ENCODE measurements at regions not wholly inside any gene's neighbourhood (a gene's known extent, or its start where the extent isn't known, plus 50 kb on each side); places are given as distances from the start of the nearest gene placed in this dataset.

DNA sequence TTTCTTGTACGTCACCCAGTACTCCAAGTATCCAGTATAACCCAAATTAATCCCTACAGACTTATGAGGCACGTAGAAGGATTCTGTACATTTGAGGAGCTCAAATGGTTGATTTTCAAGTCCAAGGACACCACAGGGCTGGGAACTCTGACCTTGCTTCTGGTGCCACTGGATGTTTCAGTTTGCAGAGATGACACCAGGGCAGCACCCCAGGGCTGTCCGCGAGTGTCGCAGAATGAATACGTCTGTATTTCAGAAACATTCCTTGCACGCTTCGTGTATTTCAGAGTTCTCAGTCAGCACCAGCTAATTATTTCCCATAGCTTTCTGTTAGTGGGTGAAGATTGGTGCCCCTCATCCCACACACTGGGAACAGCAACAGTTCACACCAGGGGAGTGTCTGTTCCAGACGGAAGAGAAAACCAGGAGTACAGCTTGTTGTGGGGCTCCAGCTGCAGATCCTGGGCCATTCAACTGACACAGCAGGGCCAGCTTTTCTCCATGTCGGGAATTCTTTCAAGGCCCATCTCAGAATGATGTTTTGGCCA is 159.2 kb downstream of the RHOU start:
- no peak overlapping the region for H3K4me3 ChIP-seq (IDR thresholded peaks at IDR 0.05; ENCODE audit: insufficient read depth, low read depth, low read length)

DNA sequence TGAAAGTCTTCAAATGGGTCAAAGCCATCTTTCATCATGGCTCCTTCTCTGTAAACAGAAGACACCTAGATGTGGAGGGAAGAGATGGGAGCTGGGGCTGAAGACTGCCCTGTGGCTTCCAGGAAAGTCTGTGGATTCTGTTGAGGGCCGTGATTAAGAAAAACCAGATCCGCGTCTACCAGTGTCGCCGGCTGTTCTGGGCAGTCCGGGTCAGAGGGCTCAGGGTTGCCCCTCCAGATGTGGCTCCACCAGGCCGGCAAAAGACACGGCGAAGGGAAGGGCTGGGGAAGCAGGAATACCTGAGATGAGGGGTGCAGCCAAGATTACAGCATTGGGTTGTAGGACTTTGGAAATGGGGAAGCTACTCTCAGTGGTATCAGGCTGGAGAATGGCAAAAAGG is 162.6 kb downstream of the RHOU start:
- TF ChIP-seq, protein P1, sequence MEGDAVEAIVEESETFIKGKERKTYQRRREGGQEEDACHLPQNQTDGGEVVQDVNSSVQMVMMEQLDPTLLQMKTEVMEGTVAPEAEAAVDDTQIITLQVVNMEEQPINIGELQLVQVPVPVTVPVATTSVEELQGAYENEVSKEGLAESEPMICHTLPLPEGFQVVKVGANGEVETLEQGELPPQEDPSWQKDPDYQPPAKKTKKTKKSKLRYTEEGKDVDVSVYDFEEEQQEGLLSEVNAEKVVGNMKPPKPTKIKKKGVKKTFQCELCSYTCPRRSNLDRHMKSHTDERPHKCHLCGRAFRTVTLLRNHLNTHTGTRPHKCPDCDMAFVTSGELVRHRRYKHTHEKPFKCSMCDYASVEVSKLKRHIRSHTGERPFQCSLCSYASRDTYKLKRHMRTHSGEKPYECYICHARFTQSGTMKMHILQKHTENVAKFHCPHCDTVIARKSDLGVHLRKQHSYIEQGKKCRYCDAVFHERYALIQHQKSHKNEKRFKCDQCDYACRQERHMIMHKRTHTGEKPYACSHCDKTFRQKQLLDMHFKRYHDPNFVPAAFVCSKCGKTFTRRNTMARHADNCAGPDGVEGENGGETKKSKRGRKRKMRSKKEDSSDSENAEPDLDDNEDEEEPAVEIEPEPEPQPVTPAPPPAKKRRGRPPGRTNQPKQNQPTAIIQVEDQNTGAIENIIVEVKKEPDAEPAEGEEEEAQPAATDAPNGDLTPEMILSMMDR (conservative IDR thresholded peaks at IDR 0.05; ENCODE audit: low read depth, low read length) = no peak
- no peak overlapping the region for H3K27ac ChIP-seq
- H3K9ac ChIP-seq = no peak overlapping the region
- H2AFZ ChIP-seq (ENCODE audit: low read depth) = no peak overlapping the region
- no peak overlapping the region for H3K4me3 ChIP-seq (IDR thresholded peaks at IDR 0.05; ENCODE audit: insufficient read depth, low read depth, low read length)
- H3K36me3 ChIP-seq (ENCODE audit: insufficient read depth) = no peaks in the 10 kb centered on the region
- H3K4me2 ChIP-seq = no peak overlapping the region
- H4K20me1 ChIP-seq (ENCODE audit: insufficient read depth) = no peaks in the 10 kb centered on the region
- H3K4me1 ChIP-seq (ENCODE audit: low read depth, poor library complexity, severe bottlenecking) = no peaks in the 10 kb centered on the region
- H3K27me3 ChIP-seq (ENCODE audit: insufficient read depth, low read depth) = no peaks in the 10 kb centered on the region
- no peaks in the 10 kb centered on the region for H3K79me2 ChIP-seq (ENCODE audit: insufficient read depth, low read depth)

More for the DNA sequence above, 159.2 kb downstream of the RHOU start:
- Histone ChIP-seq H2AFZ (ENCODE audit: low read depth) (no peak overlapping the region), H3K4me1 (ENCODE audit: low read depth, poor library complexity, severe bottlenecking) (no peaks in the 10 kb centered on the region), H3K79me2 (ENCODE audit: insufficient read depth, low read depth) (no peaks in the 10 kb centered on the region), H3K36me3 (ENCODE audit: insufficient read depth) (no peaks in the 10 kb centered on the region), H4K20me1 (ENCODE audit: insufficient read depth) (no peaks in the 10 kb centered on the region), H3K27ac (no peak overlapping the region), H3K9ac (no peak overlapping the region), H3K27me3 (ENCODE audit: insufficient read depth, low read depth) (no peaks in the 10 kb centered on the region), H3K4me2 (no peak overlapping the region)
- TF ChIP-seq, protein P1 (conservative IDR thresholded peaks at IDR 0.05; ENCODE audit: low read depth, low read length) = no peak

DNA sequence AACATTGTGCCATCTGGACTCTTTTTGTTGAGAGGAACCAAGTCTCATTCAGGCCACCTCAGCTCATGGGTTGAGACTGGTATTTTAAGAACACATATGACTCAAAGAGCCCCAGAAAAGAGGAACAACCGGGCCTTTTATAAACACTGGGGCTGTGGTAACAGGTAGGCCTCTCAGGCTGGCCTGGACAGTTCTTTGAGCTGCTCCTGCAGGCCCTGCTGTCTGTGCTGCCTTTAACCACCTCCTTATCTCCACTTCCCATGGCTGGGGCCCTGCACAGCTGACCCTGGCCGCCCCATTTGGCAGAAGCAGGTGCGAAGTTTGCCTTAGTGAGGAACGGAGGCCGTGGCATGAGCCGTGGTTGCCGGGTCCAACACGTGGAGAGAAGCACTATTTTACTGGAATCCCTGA is 163.3 kb downstream of the RHOU start:
- H2AFZ ChIP-seq (ENCODE audit: low read depth) = no peak overlapping the region
- H4K20me1 ChIP-seq (ENCODE audit: insufficient read depth) = no peaks in the 10 kb centered on the region
- H3K36me3 ChIP-seq (ENCODE audit: insufficient read depth) = no peaks in the 10 kb centered on the region
- TF ChIP-seq, protein P1 (conservative IDR thresholded peaks at IDR 0.05; ENCODE audit: low read depth, low read length) = no peak
- no peak overlapping the region for H3K4me2 ChIP-seq
- H3K9ac ChIP-seq = no peak overlapping the region
- H3K4me3 ChIP-seq (IDR thresholded peaks at IDR 0.05; ENCODE audit: insufficient read depth, low read depth, low read length) = no peak overlapping the region
- no peak overlapping the region for H3K27ac ChIP-seq
- no peaks in the 10 kb centered on the region for H3K79me2 ChIP-seq (ENCODE audit: insufficient read depth, low read depth)
- H3K27me3 ChIP-seq (ENCODE audit: insufficient read depth, low read depth) = no peaks in the 10 kb centered on the region
- H3K4me1 ChIP-seq (ENCODE audit: low read depth, poor library complexity, severe bottlenecking) = no peaks in the 10 kb centered on the region

DNA sequence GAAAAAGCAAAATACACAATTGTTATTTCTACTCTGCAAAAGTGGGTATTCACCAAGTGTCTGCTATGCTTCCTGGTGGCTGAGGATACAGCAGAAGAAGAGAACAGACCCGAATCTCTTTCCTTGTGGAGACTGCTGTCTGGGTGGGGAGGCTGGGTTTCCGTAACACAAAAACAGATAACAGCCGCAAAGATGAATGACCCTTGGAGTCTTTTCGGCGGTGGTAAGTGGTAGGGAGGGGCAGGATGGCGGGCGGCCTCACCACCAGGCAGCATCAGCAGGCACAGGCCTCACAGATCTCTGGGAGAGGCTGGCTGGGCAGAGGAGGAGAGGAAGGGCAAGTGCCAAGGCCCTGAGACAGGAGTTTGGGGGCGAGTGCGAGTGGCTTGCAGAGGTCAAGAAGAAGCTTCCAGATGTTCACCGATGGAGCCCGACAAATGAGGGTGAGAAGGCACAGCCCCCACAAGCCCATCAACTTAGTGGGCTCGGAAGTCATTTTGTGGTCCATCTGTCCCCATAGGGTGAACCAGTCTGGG is 164.2 kb downstream of the RHOU start:
- H2AFZ ChIP-seq (ENCODE audit: low read depth) = no peak overlapping the region
- no peak overlapping the region for H3K27ac ChIP-seq
- H3K4me1 ChIP-seq (ENCODE audit: low read depth, poor library complexity, severe bottlenecking) = no peaks in the 10 kb centered on the region
- H3K79me2 ChIP-seq (ENCODE audit: insufficient read depth, low read depth) = no peaks in the 10 kb centered on the region
- no peaks in the 10 kb centered on the region for H4K20me1 ChIP-seq (ENCODE audit: insufficient read depth)
- no peak overlapping the region for H3K9ac ChIP-seq
- no peaks in the 10 kb centered on the region for H3K27me3 ChIP-seq (ENCODE audit: insufficient read depth, low read depth)
- no peak overlapping the region for H3K4me3 ChIP-seq (IDR thresholded peaks at IDR 0.05; ENCODE audit: insufficient read depth, low read depth, low read length)
- TF ChIP-seq, protein P1 (conservative IDR thresholded peaks at IDR 0.05; ENCODE audit: low read depth, low read length) = no peak
- no peak overlapping the region for H3K4me2 ChIP-seq
- no peaks in the 10 kb centered on the region for H3K36me3 ChIP-seq (ENCODE audit: insufficient read depth)
